ENCODE measurements at regions not wholly inside any gene's neighbourhood (a gene's known extent, or its start where the extent isn't known, plus 50 kb on each side); places are given as distances from the start of the nearest gene placed in this dataset.

- TF ChIP-seq CTCF (conservative IDR thresholded peaks at IDR 0.05; ENCODE audit: low read depth, low read length) (no peak), EZH2 (IDR thresholded peaks at IDR 0.05; ENCODE audit: low read length, unreplicated experiment) (no peak)
Observed at GRCh38 chr2:145597006-145597405, 1077.1 kb upstream of the ZEB2 start.

All from PC-3 (cell line).